Central memory CD8-positive, alpha-beta T cell (primary cell): ENCODE measurements at regions not wholly inside any gene's neighbourhood (a gene's known extent, or its start where the extent isn't known, plus 50 kb on each side); places are given as distances from the start of the nearest gene placed in this dataset.

Experiments
- ATAC-seq: fragments of 150-1000 bp; cut with Tn5 transposase; replicated peaks from 2 replicates; pipeline ENCODE4 v1.10.0; 2022; ENCODE audit warnings: mild to moderate bottlenecking, moderate FRiP score, moderate number of reproducible peaks; ENCODE audit not compliant: poor library complexity, severe bottlenecking; ENCODE audit errors: extremely low read depth
- DNase-seq, 2 donors: peaks; one replicate each; pipeline ENCODE4 v3.0.0; 2021; ENCODE audit warnings: low spot score in 2 of 2
- H3K27ac Mint-ChIP-seq: one replicate; pipeline ENCODE4 v1.8.0; 2022; ENCODE audit warnings: low read depth, mild to moderate bottlenecking, moderate library complexity, mixed read lengths
- H3K27me3 Mint-ChIP-seq: one replicate; pipeline ENCODE4 v1.8.0; 2022; ENCODE audit warnings: mixed read lengths
- H3K36me3 Mint-ChIP-seq: one replicate; pipeline ENCODE4 v1.8.0; 2022; ENCODE audit warnings: mild to moderate bottlenecking, moderate library complexity, mixed read lengths; ENCODE audit not compliant: insufficient read depth
- H3K4me1 Mint-ChIP-seq: one replicate; pipeline ENCODE4 v1.8.0; 2022; ENCODE audit warnings: mixed read lengths
- H3K4me3 Mint-ChIP-seq: one replicate; pipeline ENCODE4 v1.8.0; 2022; ENCODE audit warnings: mild to moderate bottlenecking, moderate library complexity, mixed read lengths
- H3K9me3 Mint-ChIP-seq: one replicate; pipeline ENCODE4 v1.8.0; 2022; ENCODE audit warnings: mixed read lengths

DNA sequence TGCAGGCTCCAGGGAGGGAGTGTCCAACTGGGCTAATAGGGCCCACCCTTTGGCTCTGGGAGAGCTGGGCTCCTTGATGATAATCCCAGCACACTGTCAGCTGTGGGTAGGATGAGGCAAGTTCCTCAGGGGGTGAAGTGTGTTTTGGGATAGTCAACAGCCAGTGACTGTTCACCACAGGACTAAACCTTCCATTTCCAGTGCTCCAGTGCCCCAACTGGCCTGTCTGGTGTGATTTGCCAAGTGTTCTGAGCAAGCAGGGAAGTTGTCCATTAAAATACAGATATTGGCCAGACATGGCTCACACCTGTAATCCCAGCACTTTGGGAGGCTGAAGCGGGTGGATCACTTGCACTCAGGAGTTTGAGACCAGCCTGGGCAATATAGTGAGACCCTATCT lies 150.9 kb downstream of the TM9SF2 start:
- Mint-ChIP-seq H3K9me3 (no peaks in the 10 kb centered on the region), H3K27ac (no peak overlapping the region), H3K4me3 (no peak overlapping the region), H3K36me3 (peaks cover 4% of the 10 kb centered on the region), H3K4me1 (peaks cover 14% of the 10 kb centered on the region), H3K27me3 (no peaks in the 10 kb centered on the region)
- DNase-seq (no peak), ATAC-seq (no peak)

DNA sequence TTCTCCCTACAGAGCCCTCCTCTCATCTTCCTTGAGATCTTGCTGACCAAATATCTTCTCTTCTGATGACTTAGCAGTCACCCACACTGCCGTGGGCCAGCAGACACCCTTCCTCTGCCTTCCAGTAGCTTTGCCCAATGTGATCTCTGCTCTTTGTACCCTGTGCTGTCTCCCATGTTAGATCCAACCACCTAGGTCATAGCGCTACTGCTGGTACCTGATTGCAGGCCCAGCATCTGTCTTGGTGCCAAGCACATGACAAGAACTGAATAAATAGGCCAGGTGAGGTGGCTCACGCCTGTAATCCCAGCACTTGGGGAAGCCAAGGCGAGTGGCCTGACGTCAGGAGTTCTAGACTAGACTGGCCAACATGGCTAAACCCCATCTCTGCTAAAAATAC lies 149.7 kb downstream of the TM9SF2 start:
- H3K27ac Mint-ChIP-seq, result no peak overlapping the region
- H3K9me3 Mint-ChIP-seq, result no peaks in the 10 kb centered on the region

DNA sequence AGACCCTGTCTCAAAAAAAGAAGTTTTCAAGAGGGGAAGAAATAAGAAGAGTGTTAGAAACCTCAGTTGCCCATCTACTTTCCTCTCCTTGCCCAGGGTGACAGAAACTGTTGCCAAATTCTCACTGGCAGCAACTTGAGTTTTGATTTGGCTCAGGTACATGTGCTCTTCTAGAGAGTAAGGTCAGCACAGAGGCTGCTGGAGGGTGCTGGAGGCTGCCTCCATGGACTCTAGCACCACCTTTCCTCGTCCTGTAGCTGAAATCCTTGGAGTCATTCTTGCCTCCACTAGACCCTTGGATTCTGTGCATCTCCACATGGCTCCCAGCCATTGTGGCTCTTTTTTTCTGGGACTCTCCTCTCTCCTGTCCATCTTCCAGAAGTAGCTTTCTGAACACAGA lies 149.1 kb downstream of the TM9SF2 start:
- Mint-ChIP-seq H3K9me3 (no peaks in the 10 kb centered on the region), H3K27ac (no peak overlapping the region), H3K36me3 (no peaks in the 10 kb centered on the region), H3K4me1 (no peaks in the 10 kb centered on the region), H3K27me3 (no peaks in the 10 kb centered on the region), H3K4me3 (no peak overlapping the region)
- DNase-seq, result no peak
- no peak for ATAC-seq

More for the DNA sequence above, 149.7 kb downstream of the TM9SF2 start:
- no peak for ATAC-seq
- no peak for DNase-seq
- H3K4me3 Mint-ChIP-seq, result no peak overlapping the region
- H3K36me3 Mint-ChIP-seq, result no peaks in the 10 kb centered on the region
- peaks cover 3% of the 10 kb centered on the region for H3K4me1 Mint-ChIP-seq
- no peaks in the 10 kb centered on the region for H3K27me3 Mint-ChIP-seq

GRCh38 chr13:99648927-99649326 lies 147.7 kb downstream of the TM9SF2 start:
- Mint-ChIP-seq H3K4me3 (no peak overlapping the region), H3K9me3 (no peaks in the 10 kb centered on the region), H3K27me3 (no peaks in the 10 kb centered on the region), H3K4me1 (no peaks in the 10 kb centered on the region), H3K27ac (no peak overlapping the region), H3K36me3 (no peaks in the 10 kb centered on the region)
- DNase-seq, result no peak
- ATAC-seq, result no peak

- Mint-ChIP-seq H3K36me3 (no peaks in the 10 kb centered on the region), H3K4me1 (peaks cover 2% of the 10 kb centered on the region), H3K4me3 (no peak overlapping the region), H3K9me3 (no peaks in the 10 kb centered on the region), H3K27me3 (no peaks in the 10 kb centered on the region), H3K27ac (no peak overlapping the region)
- DNase-seq (no peak), ATAC-seq (no peak)
These were observed 146.9 kb downstream of the TM9SF2 start for GRCh38 chr13:99648066-99648665.

GRCh38 chr13:99647596-99647985 lies 146.3 kb downstream of the TM9SF2 start:
- H3K4me1 Mint-ChIP-seq, result peaks cover 7% of the 10 kb centered on the region

DNA sequence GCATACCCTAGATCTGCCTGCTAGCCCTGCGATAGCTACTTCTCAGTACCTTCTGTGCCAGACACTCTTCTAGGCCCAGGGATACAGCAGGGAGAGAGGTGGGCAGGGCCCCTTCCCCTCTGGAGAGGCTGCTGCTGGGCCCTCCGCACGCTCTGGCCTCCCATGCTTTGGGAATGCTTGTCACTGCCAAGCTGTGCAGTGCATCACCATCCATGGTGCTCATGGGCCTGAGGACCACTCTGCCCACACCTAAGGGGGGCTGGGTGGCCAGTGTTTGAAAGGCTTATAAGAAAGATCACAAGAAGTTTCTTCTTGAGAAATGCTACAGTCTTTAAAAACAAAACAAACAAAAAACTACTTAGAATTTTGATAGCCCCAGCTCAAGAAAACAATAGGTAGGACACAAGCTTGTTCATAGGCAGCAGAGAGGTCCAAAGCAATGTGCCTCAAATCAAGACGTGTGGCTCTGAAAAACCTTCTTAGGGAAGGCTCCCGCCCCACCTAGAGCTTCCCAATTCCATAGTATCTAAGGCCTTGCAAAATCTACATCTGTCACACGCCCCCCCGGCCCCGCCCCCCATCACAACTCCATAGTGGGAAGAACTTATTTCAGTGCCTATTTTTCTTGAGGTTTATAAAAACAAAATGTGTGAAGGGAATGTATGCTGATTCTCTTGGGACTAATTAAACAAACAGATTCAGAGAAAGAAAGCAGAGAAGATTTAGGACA lies 145.8 kb downstream of the TM9SF2 start:
- DNase-seq (no peak), ATAC-seq (no peak)
- H3K9me3 Mint-ChIP-seq, result no peaks in the 10 kb centered on the region
- H3K27me3 Mint-ChIP-seq, result no peaks in the 10 kb centered on the region
- H3K36me3 Mint-ChIP-seq, result no peaks in the 10 kb centered on the region
- no peak overlapping the region for H3K27ac Mint-ChIP-seq
- H3K4me1 Mint-ChIP-seq, result peaks cover 9% of the 10 kb centered on the region
- no peak overlapping the region for H3K4me3 Mint-ChIP-seq

More at GRCh38 chr13:99647596-99647985, 146.3 kb downstream of the TM9SF2 start:
- Mint-ChIP-seq H3K27me3 (no peaks in the 10 kb centered on the region), H3K27ac (no peak overlapping the region), H3K9me3 (no peaks in the 10 kb centered on the region), H3K36me3 (no peaks in the 10 kb centered on the region), H3K4me3 (no peak overlapping the region)
- no peak for ATAC-seq
- no peak for DNase-seq

DNA sequence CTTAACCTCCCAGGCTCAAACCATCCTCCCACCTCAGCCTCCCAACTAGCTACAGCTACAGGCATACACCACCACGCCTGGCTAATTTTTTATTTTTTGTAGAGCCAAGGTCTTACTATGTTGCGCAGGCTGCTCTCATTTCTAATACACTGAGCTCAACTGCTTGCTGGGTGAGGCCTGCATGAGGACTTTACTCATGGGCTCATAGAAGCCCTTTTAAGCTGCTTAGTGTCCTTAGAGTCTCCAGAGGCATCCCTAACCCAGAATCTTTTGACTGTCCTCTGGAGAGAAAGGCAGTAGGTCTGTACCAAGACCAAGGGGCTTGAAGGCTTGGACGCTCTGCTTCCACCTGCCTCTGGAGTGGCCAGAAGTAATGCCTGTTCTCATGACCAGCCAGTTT lies 141.6 kb downstream of the TM9SF2 start:
- no peaks in the 10 kb centered on the region for H3K36me3 Mint-ChIP-seq

GRCh38 chr13:99642006-99642405 lies 140.7 kb downstream of the TM9SF2 start:
- ATAC-seq (no peak), DNase-seq (no peak)
- H3K9me3 Mint-ChIP-seq, result no peaks in the 10 kb centered on the region
- H3K27me3 Mint-ChIP-seq, result no peaks in the 10 kb centered on the region
- no peaks in the 10 kb centered on the region for H3K36me3 Mint-ChIP-seq
- H3K4me1 Mint-ChIP-seq, result peaks cover 9% of the 10 kb centered on the region
- no peak overlapping the region for H3K27ac Mint-ChIP-seq
- H3K4me3 Mint-ChIP-seq, result no peak overlapping the region

More for the DNA sequence above, 141.6 kb downstream of the TM9SF2 start:
- Mint-ChIP-seq H3K27me3 (no peaks in the 10 kb centered on the region), H3K4me3 (no peak overlapping the region), H3K9me3 (no peaks in the 10 kb centered on the region), H3K27ac (peak overlapping the region; percentile 17), H3K4me1 (peaks cover 9% of the 10 kb centered on the region)
- no peak for DNase-seq
- no peak for ATAC-seq

- DNase-seq, result no peak
- no peaks in the 10 kb centered on the region for H3K27me3 Mint-ChIP-seq
- H3K4me3 Mint-ChIP-seq, result no peak overlapping the region
- no peaks in the 10 kb centered on the region for H3K9me3 Mint-ChIP-seq
- H3K4me1 Mint-ChIP-seq, result peaks cover 14% of the 10 kb centered on the region
- no peak for ATAC-seq
- no peaks in the 10 kb centered on the region for H3K36me3 Mint-ChIP-seq
- H3K27ac Mint-ChIP-seq, result no peak overlapping the region
These were observed 139.0 kb downstream of the TM9SF2 start for GRCh38 chr13:99640260-99640659.

DNA sequence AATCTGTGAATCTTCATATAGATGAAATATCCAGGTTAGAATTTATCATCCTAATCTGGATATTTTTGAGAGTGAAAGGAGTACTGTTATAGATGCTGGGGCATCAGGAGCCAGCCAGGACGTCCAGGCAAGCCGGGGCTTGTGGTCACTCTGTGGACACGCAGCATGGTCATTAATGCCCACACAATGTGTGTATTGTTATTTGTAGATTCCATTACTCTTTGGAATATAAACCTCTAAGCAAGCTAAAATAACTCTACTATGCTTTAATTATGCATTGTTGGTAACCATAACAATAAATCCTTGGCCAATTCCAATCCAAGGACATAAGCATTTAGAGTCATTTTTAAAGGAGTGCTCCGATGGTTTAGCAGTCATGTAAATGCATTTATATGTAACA lies 137.9 kb downstream of the TM9SF2 start:
- no peak for DNase-seq
- ATAC-seq, result no peak
- H3K4me3 Mint-ChIP-seq, result no peak overlapping the region
- H3K27me3 Mint-ChIP-seq, result no peaks in the 10 kb centered on the region
- peaks cover 19% of the 10 kb centered on the region for H3K4me1 Mint-ChIP-seq
- no peaks in the 10 kb centered on the region for H3K36me3 Mint-ChIP-seq
- H3K27ac Mint-ChIP-seq, result no peak overlapping the region
- H3K9me3 Mint-ChIP-seq, result no peaks in the 10 kb centered on the region

- Mint-ChIP-seq H3K36me3 (peaks cover 2% of the 10 kb centered on the region), H3K4me1 (peaks cover 10% of the 10 kb centered on the region), H3K4me3 (no peak overlapping the region), H3K27ac (no peak overlapping the region), H3K9me3 (no peaks in the 10 kb centered on the region), H3K27me3 (no peaks in the 10 kb centered on the region)
- DNase-seq (no peak), ATAC-seq (no peak)
These were observed 135.6 kb downstream of the TM9SF2 start for GRCh38 chr13:99636728-99637353.

DNA sequence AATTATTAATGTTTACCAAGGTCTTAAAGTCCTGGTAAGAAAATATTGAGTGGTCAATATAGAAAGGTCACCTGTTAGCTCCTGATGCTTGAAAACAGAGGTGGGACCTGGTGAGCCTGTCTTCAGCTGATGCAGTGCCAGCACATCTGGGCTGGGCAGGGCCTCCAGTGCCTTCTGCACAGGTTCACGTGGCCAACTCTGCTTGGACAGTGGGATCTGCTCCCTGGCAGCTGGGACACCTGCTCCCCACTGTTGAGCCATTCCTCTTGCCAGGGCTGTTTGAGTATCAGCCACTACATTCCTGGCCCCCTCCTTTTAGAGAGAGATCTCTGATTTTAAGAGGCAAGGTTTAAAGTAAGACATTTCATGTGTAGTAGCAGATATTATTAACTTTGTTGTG lies 135.0 kb downstream of the TM9SF2 start:
- ATAC-seq, result no peak
- DNase-seq, result no peak
- H3K27me3 Mint-ChIP-seq, result no peaks in the 10 kb centered on the region
- H3K9me3 Mint-ChIP-seq, result no peaks in the 10 kb centered on the region
- peaks cover 2% of the 10 kb centered on the region for H3K36me3 Mint-ChIP-seq
- H3K27ac Mint-ChIP-seq, result no peak overlapping the region
- H3K4me3 Mint-ChIP-seq, result no peak overlapping the region
- H3K4me1 Mint-ChIP-seq, result peaks cover 10% of the 10 kb centered on the region
